ENCODE measurements at regions not wholly inside any gene's neighbourhood (a gene's known extent, or its start where the extent isn't known, plus 50 kb on each side); places are given as distances from the start of the nearest gene placed in this dataset.

DNA sequence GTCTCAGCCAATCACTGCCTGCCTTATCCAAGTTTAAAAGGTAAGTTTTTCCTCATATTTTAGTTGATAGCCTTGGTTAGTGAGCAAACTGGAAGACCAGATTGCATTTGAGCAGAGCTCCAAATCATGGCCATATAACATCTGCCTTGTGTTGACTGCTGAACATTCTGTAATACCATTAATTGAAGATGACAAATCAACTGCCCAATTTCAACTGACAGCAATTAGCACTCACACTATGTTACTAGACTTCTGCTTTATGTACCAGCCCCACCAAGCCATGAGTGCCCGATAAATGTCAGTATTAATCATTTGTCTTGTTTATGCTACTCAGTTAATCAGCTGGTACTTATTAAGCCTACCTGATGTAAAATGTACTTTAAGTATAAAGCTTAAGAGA, 83.1 kb downstream of the CGGBP1 start:
- TF ChIP-seq, protein P1, sequence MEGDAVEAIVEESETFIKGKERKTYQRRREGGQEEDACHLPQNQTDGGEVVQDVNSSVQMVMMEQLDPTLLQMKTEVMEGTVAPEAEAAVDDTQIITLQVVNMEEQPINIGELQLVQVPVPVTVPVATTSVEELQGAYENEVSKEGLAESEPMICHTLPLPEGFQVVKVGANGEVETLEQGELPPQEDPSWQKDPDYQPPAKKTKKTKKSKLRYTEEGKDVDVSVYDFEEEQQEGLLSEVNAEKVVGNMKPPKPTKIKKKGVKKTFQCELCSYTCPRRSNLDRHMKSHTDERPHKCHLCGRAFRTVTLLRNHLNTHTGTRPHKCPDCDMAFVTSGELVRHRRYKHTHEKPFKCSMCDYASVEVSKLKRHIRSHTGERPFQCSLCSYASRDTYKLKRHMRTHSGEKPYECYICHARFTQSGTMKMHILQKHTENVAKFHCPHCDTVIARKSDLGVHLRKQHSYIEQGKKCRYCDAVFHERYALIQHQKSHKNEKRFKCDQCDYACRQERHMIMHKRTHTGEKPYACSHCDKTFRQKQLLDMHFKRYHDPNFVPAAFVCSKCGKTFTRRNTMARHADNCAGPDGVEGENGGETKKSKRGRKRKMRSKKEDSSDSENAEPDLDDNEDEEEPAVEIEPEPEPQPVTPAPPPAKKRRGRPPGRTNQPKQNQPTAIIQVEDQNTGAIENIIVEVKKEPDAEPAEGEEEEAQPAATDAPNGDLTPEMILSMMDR (conservative IDR thresholded peaks at IDR 0.05 in 1 of 2, IDR thresholded peaks at IDR 0.05 in 1 of 2; ENCODE audit: low read depth in 1 of 2, low read length in 2 of 2): no peak
- no peak for TF ChIP-seq EZH2 (IDR thresholded peaks at IDR 0.05; ENCODE audit: low read length, missing control alignments)

All from fibroblast of lung (primary cell).